BE2C (cell line): ENCODE measurements at regions not wholly inside any gene's neighbourhood (a gene's known extent, or its start where the extent isn't known, plus 50 kb on each side); places are given as distances from the start of the nearest gene placed in this dataset.

Source experiments
- DNase-seq: peaks from one replicate; pipeline ENCODE4 v3.0.0-alpha.2; 2020
- H3K27me3 ChIP-seq: fragments of 250-450 bp; sonication (Bioruptor Pico); 2 replicates; pipeline ENCODE4 v1.5.1; 2020; ENCODE audit warnings: mild to moderate bottlenecking
- H3K36me3 ChIP-seq: fragments of 250-450 bp; sonication (Bioruptor Pico); 2 replicates; pipeline ENCODE4 v1.5.1; 2020; ENCODE audit warnings: mild to moderate bottlenecking
- H3K4me1 ChIP-seq: fragments of 250-450 bp; sonication (Bioruptor Pico); 2 replicates; pipeline ENCODE4 v1.5.1; 2020
- H3K4me3 ChIP-seq: 2 replicates; pipeline ENCODE4 v1.5.1; 2011; ENCODE audit warnings: low read depth, low read length
- H3K9me3 ChIP-seq: fragments of 250-450 bp; sonication (Bioruptor Pico); 2 replicates; pipeline ENCODE4 v1.5.1; 2020
- CTCF ChIP-seq: IDR thresholded peaks from 2 replicates; pipeline ENCODE4 v1.5.1; 2012; ENCODE audit warnings: mild to moderate bottlenecking, low read depth, low read length

GRCh38 chr1:2912424-2913061 lies 108.7 kb upstream of the ACTRT2 start:
- no peaks in the 10 kb centered on the region for H3K9me3 ChIP-seq
- H3K4me3 ChIP-seq: no peak overlapping the region
- H3K36me3 ChIP-seq: no peaks in the 10 kb centered on the region
- TF ChIP-seq CTCF: no peak
- H3K27me3 ChIP-seq: peaks cover 6% of the 10 kb centered on the region; the same call in 1 of the 2 replicates
- no peak for DNase-seq
- H3K4me1 ChIP-seq: no peaks in the 10 kb centered on the region

- no peaks in the 10 kb centered on the region for H3K9me3 ChIP-seq
- TF ChIP-seq CTCF: no peak
- no peaks in the 10 kb centered on the region for H3K36me3 ChIP-seq
- no peak overlapping the region for H3K4me3 ChIP-seq
- no peak for DNase-seq
- H3K4me1 ChIP-seq: no peaks in the 10 kb centered on the region
- H3K27me3 ChIP-seq: peaks cover 5% of the 10 kb centered on the region; the same call in 1 of the 2 replicates
Measured at GRCh38 chr1:2913091-2913490, 108.2 kb upstream of the ACTRT2 start.

GRCh38 chr1:2914702-2915101 lies 106.6 kb upstream of the ACTRT2 start:
- H3K36me3 ChIP-seq: no peaks in the 10 kb centered on the region
- no peak for TF ChIP-seq CTCF
- H3K27me3 ChIP-seq: no peaks in the 10 kb centered on the region
- H3K4me1 ChIP-seq: no peaks in the 10 kb centered on the region
- H3K4me3 ChIP-seq: no peak overlapping the region
- DNase-seq: no peak
- H3K9me3 ChIP-seq: no peaks in the 10 kb centered on the region

- no peak overlapping the region for H3K4me3 ChIP-seq
Measured at GRCh38 chr1:2916153-2916552, 105.1 kb upstream of the ACTRT2 start.

GRCh38 chr1:2916706-2917105 lies 104.6 kb upstream of the ACTRT2 start:
- H3K36me3 ChIP-seq: no peaks in the 10 kb centered on the region
- H3K4me1 ChIP-seq: no peaks in the 10 kb centered on the region
- DNase-seq: no peak
- H3K27me3 ChIP-seq: no peaks in the 10 kb centered on the region
- H3K4me3 ChIP-seq: no peak overlapping the region
- H3K9me3 ChIP-seq: no peaks in the 10 kb centered on the region
- no peak for TF ChIP-seq CTCF

More at GRCh38 chr1:2916153-2916552, 105.1 kb upstream of the ACTRT2 start:
- Histone ChIP-seq H3K36me3 (no peaks in the 10 kb centered on the region), H3K4me1 (no peaks in the 10 kb centered on the region), H3K27me3 (no peaks in the 10 kb centered on the region), H3K9me3 (no peaks in the 10 kb centered on the region)
- TF ChIP-seq CTCF: no peak
- DNase-seq: no peak

- Histone ChIP-seq H3K4me1 (no peaks in the 10 kb centered on the region), H3K27me3 (no peaks in the 10 kb centered on the region; the same call in 1 of the 2 replicates), H3K36me3 (no peaks in the 10 kb centered on the region), H3K9me3 (no peaks in the 10 kb centered on the region), H3K4me3 (no peak overlapping the region)
- TF ChIP-seq CTCF: no peak
- no peak for DNase-seq
Measured at GRCh38 chr1:2917284-2917683, 104.0 kb upstream of the ACTRT2 start.
